ENCODE measurements at regions not wholly inside any gene's neighbourhood (a gene's known extent, or its start where the extent isn't known, plus 50 kb on each side); places are given as distances from the start of the nearest gene placed in this dataset.

GRCh38 chr4:78682070-78682469 lies 94.1 kb upstream of the BMP2K start:
- Mint-ChIP-seq H3K9me3 (no peaks in the 10 kb centered on the region), H3K27me3 (peaks cover 7% of the 10 kb centered on the region), H3K36me3 (ENCODE audit: low read depth) (no peaks in the 10 kb centered on the region), H3K4me3 (no peak overlapping the region), H3K27ac (no peak overlapping the region), H3K4me1 (no peaks in the 10 kb centered on the region)
- no peak for DNase-seq
- CTCF ChIA-PET, result interaction anchor here (0.6 to 0.7 kb wide), 2 partner anchors 30 to 889 kb away, joined by 3 to 5 read pairs; no protein-coding TSS in a partner anchor
- POLR2A ChIA-PET, result no interaction called here

DNA sequence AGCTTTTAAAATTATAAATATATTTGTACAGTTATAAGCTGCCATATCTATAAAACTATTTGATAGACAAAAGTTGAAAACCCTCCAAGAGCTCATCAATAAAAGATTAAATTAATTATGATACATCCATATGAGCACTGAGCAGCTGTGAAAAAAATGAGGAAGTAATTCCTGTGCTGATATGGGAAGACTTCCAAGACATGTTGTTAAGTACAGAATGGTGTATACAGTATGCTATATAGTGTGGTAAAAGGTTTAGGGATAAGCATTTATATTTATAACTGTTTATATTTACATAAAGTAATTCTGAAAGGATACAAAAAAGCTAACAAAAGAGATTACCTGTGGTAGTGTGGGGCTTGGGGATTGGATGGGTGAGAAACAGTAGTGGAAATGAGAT lies 92.8 kb upstream of the BMP2K start:
- Mint-ChIP-seq H3K27me3 (peaks cover 7% of the 10 kb centered on the region), H3K36me3 (ENCODE audit: low read depth) (no peaks in the 10 kb centered on the region), H3K4me1 (no peaks in the 10 kb centered on the region), H3K4me3 (no peak overlapping the region), H3K9me3 (no peaks in the 10 kb centered on the region), H3K27ac (no peak overlapping the region)
- ChIA-PET POLR2A (no interaction called here), CTCF (no interaction called here)
- no peak for DNase-seq

GRCh38 chr4:78684325-78685079 lies 91.6 kb upstream of the BMP2K start:
- CTCF ChIA-PET, result no interaction called here
- no peaks in the 10 kb centered on the region for H3K36me3 Mint-ChIP-seq (ENCODE audit: low read depth)
- H3K27me3 Mint-ChIP-seq, result peaks cover 9% of the 10 kb centered on the region

GRCh38 chr4:78687818-78688217 lies 88.3 kb upstream of the BMP2K start:
- no peak for DNase-seq
- Mint-ChIP-seq H3K9me3 (no peaks in the 10 kb centered on the region), H3K4me1 (peaks cover 2% of the 10 kb centered on the region), H3K4me3 (no peak overlapping the region), H3K36me3 (ENCODE audit: low read depth) (no peaks in the 10 kb centered on the region), H3K27me3 (peaks cover 13% of the 10 kb centered on the region), H3K27ac (no peak overlapping the region)
- CTCF ChIA-PET, result no interaction called here
- POLR2A ChIA-PET, result no interaction called here

More at GRCh38 chr4:78684325-78685079, 91.6 kb upstream of the BMP2K start:
- H3K9me3 Mint-ChIP-seq, result no peaks in the 10 kb centered on the region
- DNase-seq, result no peak
- H3K4me1 Mint-ChIP-seq, result no peaks in the 10 kb centered on the region
- H3K27ac Mint-ChIP-seq, result no peak overlapping the region
- no peak overlapping the region for H3K4me3 Mint-ChIP-seq
- POLR2A ChIA-PET, result no interaction called here

- H3K4me1 Mint-ChIP-seq, result peaks cover 2% of the 10 kb centered on the region
- H3K4me3 Mint-ChIP-seq, result no peak overlapping the region
- H3K27ac Mint-ChIP-seq, result no peak overlapping the region
- ChIA-PET CTCF (interaction anchor here (0.6 kb wide), 1 partner anchor 119 kb away, joined by 3 read pairs; no protein-coding TSS in a partner anchor), POLR2A (no interaction called here)
- H3K27me3 Mint-ChIP-seq, result peaks cover 13% of the 10 kb centered on the region
- H3K9me3 Mint-ChIP-seq, result no peaks in the 10 kb centered on the region
- no peak for DNase-seq
- no peaks in the 10 kb centered on the region for H3K36me3 Mint-ChIP-seq (ENCODE audit: low read depth)
These were observed 87.8 kb upstream of the BMP2K start for GRCh38 chr4:78688366-78688765.

GRCh38 chr4:78689261-78689660 lies 86.9 kb upstream of the BMP2K start:
- DNase-seq, result no peak
- POLR2A ChIA-PET, result no interaction called here
- no peak overlapping the region for H3K27ac Mint-ChIP-seq
- peaks cover 13% of the 10 kb centered on the region for H3K27me3 Mint-ChIP-seq
- no peaks in the 10 kb centered on the region for H3K36me3 Mint-ChIP-seq (ENCODE audit: low read depth)
- peaks cover 2% of the 10 kb centered on the region for H3K4me1 Mint-ChIP-seq
- CTCF ChIA-PET, result interaction anchor here (0.5 to 0.6 kb wide), 2 partner anchors 9 to 118 kb away, joined by 3 read pairs; no protein-coding TSS in a partner anchor
- H3K4me3 Mint-ChIP-seq, result no peak overlapping the region
- H3K9me3 Mint-ChIP-seq, result no peaks in the 10 kb centered on the region

- DNase-seq, result no peak
- H3K4me1 Mint-ChIP-seq, result peaks cover 2% of the 10 kb centered on the region
- H3K9me3 Mint-ChIP-seq, result no peaks in the 10 kb centered on the region
- H3K27me3 Mint-ChIP-seq, result peaks cover 13% of the 10 kb centered on the region
- H3K4me3 Mint-ChIP-seq, result no peak overlapping the region
- H3K27ac Mint-ChIP-seq, result no peak overlapping the region
- POLR2A ChIA-PET, result no interaction called here
- H3K36me3 Mint-ChIP-seq (ENCODE audit: low read depth), result no peaks in the 10 kb centered on the region
- CTCF ChIA-PET, result interaction anchor here (0.5 kb wide), 1 partner anchor 9 kb away, joined by 3 read pairs; no protein-coding TSS in a partner anchor
These were observed 86.3 kb upstream of the BMP2K start for GRCh38 chr4:78689700-78690323.

DNA sequence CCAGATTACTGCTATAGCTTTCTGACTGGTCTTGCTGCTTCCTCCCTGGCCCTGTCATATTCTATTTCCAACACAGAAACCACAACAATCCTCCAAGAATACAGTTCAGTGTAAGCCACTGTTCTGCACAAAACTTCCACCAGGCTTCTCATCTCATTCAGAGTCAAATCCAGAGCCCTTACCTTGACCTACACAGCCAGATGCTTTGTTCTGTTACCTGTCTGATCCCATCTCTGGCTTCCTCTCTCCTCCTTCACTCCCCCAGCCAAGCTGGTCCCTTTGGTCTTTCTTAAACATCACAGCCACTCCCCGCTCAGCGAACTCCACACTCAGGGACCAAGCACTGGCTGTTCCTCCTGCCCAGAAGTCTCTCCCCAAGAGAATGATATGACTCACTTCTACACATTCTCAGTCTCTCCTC lies 84.8 kb upstream of the BMP2K start:
- CTCF ChIA-PET, result no interaction called here
- no peaks in the 10 kb centered on the region for H3K36me3 Mint-ChIP-seq (ENCODE audit: low read depth)
- POLR2A ChIA-PET, result no interaction called here
- H3K4me1 Mint-ChIP-seq, result peaks cover 2% of the 10 kb centered on the region
- no peaks in the 10 kb centered on the region for H3K9me3 Mint-ChIP-seq
- H3K27me3 Mint-ChIP-seq, result peaks cover 13% of the 10 kb centered on the region
- H3K4me3 Mint-ChIP-seq, result no peak overlapping the region
- no peak for DNase-seq
- no peak overlapping the region for H3K27ac Mint-ChIP-seq

GRCh38 chr4:78691971-78692821 lies 84.0 kb upstream of the BMP2K start:
- Mint-ChIP-seq H3K9me3 (no peaks in the 10 kb centered on the region), H3K36me3 (ENCODE audit: low read depth) (no peaks in the 10 kb centered on the region), H3K27ac (no peak overlapping the region), H3K4me3 (no peak overlapping the region), H3K27me3 (peaks cover 13% of the 10 kb centered on the region), H3K4me1 (peaks cover 2% of the 10 kb centered on the region)
- ChIA-PET CTCF (no interaction called here), POLR2A (no interaction called here)
- no peak for DNase-seq

DNA sequence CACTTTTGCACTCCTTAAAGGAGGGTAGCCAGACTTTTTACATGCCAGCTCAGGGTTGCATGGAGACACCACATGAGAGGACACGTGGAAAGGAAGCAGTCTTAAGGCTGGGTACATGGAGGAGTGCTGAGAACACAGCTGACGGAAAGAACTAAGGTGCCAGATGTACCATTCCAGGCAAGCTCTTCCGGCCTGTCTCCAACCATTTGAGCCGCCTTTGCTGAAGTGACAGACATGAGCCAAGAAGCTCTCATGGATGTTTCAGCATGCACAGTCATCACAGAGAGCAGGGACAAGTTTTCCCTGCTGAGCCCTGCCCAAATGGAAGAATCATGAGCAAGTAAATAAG lies 83.4 kb upstream of the BMP2K start:
- ChIA-PET CTCF (no interaction called here), POLR2A (no interaction called here)
- H3K36me3 Mint-ChIP-seq (ENCODE audit: low read depth), result no peaks in the 10 kb centered on the region
- DNase-seq, result no peak
- H3K27me3 Mint-ChIP-seq, result peaks cover 13% of the 10 kb centered on the region
- H3K4me1 Mint-ChIP-seq, result peaks cover 2% of the 10 kb centered on the region
- H3K9me3 Mint-ChIP-seq, result no peaks in the 10 kb centered on the region
- no peak overlapping the region for H3K4me3 Mint-ChIP-seq
- no peak overlapping the region for H3K27ac Mint-ChIP-seq

DNA sequence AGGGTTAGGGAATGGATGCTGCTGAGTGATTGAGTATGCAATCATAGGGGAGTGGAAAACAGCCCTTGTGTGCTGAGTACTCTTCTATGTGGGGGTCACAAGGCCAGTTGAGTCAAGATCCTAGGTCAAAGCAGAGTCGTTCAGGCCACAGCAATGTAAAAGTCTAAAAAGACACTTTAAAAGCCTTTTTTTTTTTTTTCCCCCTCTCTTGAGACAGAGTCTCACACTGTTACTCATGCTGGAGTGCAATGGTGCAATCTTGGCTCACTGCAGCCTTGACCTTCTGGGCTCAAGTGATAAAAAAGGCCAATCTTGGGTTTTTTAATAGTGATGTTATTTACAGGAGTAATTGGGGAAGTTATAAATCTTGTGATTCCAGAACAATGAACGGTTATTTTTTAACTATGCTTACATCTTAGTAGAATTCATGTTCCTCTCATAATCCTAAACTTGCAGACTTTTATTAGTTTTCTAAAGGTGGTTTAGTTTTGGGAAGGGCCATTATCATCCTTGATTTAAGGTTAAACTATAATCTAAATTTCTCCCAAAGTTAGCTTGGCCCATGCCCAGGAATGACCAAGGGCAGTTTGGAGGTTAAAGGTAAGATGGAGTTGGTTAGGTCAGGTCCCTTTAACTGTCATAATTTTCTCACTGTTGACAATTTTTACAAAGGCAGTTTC lies 82.2 kb upstream of the BMP2K start:
- ChIA-PET POLR2A (no interaction called here), CTCF (interaction anchor here (0.5 kb wide), 1 partner anchor 65 kb away, joined by 3 read pairs; no protein-coding TSS in a partner anchor)
- H3K27ac Mint-ChIP-seq, result no peak overlapping the region
- H3K9me3 Mint-ChIP-seq, result no peaks in the 10 kb centered on the region
- peaks cover 2% of the 10 kb centered on the region for H3K4me1 Mint-ChIP-seq
- no peaks in the 10 kb centered on the region for H3K36me3 Mint-ChIP-seq (ENCODE audit: low read depth)
- peaks cover 12% of the 10 kb centered on the region for H3K27me3 Mint-ChIP-seq
- no peak overlapping the region for H3K4me3 Mint-ChIP-seq
- DNase-seq, result no peak

DNA sequence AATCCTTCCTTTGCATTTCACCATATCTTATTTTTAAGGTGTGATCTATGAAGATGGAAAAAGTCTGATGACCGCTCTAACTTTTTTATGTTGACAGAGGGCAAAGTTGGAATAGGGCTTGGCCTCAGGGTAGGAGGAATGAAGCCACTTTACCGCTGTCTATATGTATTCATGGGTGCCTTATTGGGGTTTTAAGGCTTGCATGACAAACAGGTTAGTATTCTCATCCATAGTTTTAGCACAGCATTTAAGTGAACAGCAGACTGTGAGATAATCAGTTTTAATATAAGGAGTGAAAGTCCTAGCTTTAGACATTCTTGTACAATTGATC lies 81.7 kb upstream of the BMP2K start:
- POLR2A ChIA-PET, result no interaction called here
- no peak overlapping the region for H3K4me3 Mint-ChIP-seq
- H3K9me3 Mint-ChIP-seq, result no peaks in the 10 kb centered on the region
- no peak for DNase-seq
- H3K27ac Mint-ChIP-seq, result no peak overlapping the region
- peaks cover 10% of the 10 kb centered on the region for H3K27me3 Mint-ChIP-seq
- CTCF ChIA-PET, result interaction anchor here (0.5 kb wide), 1 partner anchor 66 kb away, joined by 3 read pairs; no protein-coding TSS in a partner anchor
- no peaks in the 10 kb centered on the region for H3K36me3 Mint-ChIP-seq (ENCODE audit: low read depth)
- H3K4me1 Mint-ChIP-seq, result peaks cover 2% of the 10 kb centered on the region

- DNase-seq, result no peak
- H3K9me3 Mint-ChIP-seq, result no peaks in the 10 kb centered on the region
- H3K4me3 Mint-ChIP-seq, result no peak overlapping the region
- POLR2A ChIA-PET, result no interaction called here
- no peaks in the 10 kb centered on the region for H3K36me3 Mint-ChIP-seq (ENCODE audit: low read depth)
- CTCF ChIA-PET, result interaction anchor here (0.7 kb wide), 1 partner anchor 13 kb away, joined by 3 read pairs; no protein-coding TSS in a partner anchor
- H3K4me1 Mint-ChIP-seq, result peaks cover 2% of the 10 kb centered on the region
- H3K27ac Mint-ChIP-seq, result no peak overlapping the region
- H3K27me3 Mint-ChIP-seq, result peaks cover 6% of the 10 kb centered on the region
These were observed 80.2 kb upstream of the BMP2K start for GRCh38 chr4:78695910-78696309.
